GM12878 (cell line): ENCODE measurements at regions not wholly inside any gene's neighbourhood (a gene's known extent, or its start where the extent isn't known, plus 50 kb on each side); places are given as distances from the start of the nearest gene placed in this dataset.

Experiments
- CREB1 ChIP-seq: IDR thresholded peaks from 2 replicates; pipeline ENCODE4 v1.6.1; 2012; ENCODE audit warnings: low read depth, mild to moderate bottlenecking, inconsistent platforms
- KDM1A ChIP-seq: fragments of 200-600 bp; sonication (generic); IDR thresholded peaks from 2 replicates; pipeline ENCODE4 v1.6.1; 2016; ENCODE audit warnings: borderline replicate concordance
- LARP7 ChIP-seq: fragments of 450-650 bp; IDR thresholded peaks from 2 replicates; pipeline ENCODE4 v1.6.1; 2017; ENCODE audit warnings: mild to moderate bottlenecking
- MEF2B ChIP-seq: fragments of 450-650 bp; IDR thresholded peaks from 2 replicates; pipeline ENCODE4 v1.6.1; 2018; ENCODE audit warnings: mild to moderate bottlenecking, moderate library complexity; ENCODE audit not compliant: partially characterized antibody, poor library complexity, severe bottlenecking
- POLR2AphosphoS5 ChIP-seq: IDR thresholded peaks from 2 replicates; pipeline ENCODE4 v1.6.1; 2011; ENCODE audit warnings: mild to moderate bottlenecking, low read length, inconsistent platforms
- USF2 ChIP-seq: IDR thresholded peaks from 2 replicates; pipeline ENCODE4 v1.6.1; 2011; ENCODE audit warnings: low read depth, low read length, improper control_type of control experiment, borderline replicate concordance
- ZNF207 ChIP-seq: fragments of 450-650 bp; IDR thresholded peaks from 2 replicates; pipeline ENCODE4 v1.6.1; 2014; ENCODE audit warnings: antibody characterized with exemption, mild to moderate bottlenecking, borderline replicate concordance
- TF ChIP-seq, protein P1 (sequence below): fragments of 450-650 bp; IDR thresholded peaks from 2 replicates; pipeline ENCODE4 v1.6.1; 2017; ENCODE audit warnings: mild to moderate bottlenecking, moderate library complexity
- TF ChIP-seq, protein P2 (sequence below): fragments of 450-650 bp; IDR thresholded peaks from 2 replicates; pipeline ENCODE4 v1.6.1; 2018; ENCODE audit warnings: borderline replicate concordance, mild to moderate bottlenecking; ENCODE audit not compliant: partially characterized antibody

- TF ChIP-seq, protein P1, sequence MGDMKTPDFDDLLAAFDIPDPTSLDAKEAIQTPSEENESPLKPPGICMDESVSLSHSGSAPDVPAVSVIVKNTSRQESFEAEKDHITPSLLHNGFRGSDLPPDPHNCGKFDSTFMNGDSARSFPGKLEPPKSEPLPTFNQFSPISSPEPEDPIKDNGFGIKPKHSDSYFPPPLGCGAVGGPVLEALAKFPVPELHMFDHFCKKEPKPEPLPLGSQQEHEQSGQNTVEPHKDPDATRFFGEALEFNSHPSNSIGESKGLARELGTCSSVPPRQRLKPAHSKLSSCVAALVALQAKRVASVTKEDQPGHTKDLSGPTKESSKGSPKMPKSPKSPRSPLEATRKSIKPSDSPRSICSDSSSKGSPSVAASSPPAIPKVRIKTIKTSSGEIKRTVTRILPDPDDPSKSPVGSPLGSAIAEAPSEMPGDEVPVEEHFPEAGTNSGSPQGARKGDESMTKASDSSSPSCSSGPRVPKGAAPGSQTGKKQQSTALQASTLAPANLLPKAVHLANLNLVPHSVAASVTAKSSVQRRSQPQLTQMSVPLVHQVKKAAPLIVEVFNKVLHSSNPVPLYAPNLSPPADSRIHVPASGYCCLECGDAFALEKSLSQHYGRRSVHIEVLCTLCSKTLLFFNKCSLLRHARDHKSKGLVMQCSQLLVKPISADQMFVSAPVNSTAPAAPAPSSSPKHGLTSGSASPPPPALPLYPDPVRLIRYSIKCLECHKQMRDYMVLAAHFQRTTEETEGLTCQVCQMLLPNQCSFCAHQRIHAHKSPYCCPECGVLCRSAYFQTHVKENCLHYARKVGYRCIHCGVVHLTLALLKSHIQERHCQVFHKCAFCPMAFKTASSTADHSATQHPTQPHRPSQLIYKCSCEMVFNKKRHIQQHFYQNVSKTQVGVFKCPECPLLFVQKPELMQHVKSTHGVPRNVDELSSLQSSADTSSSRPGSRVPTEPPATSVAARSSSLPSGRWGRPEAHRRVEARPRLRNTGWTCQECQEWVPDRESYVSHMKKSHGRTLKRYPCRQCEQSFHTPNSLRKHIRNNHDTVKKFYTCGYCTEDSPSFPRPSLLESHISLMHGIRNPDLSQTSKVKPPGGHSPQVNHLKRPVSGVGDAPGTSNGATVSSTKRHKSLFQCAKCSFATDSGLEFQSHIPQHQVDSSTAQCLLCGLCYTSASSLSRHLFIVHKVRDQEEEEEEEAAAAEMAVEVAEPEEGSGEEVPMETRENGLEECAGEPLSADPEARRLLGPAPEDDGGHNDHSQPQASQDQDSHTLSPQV = no peak
- TF ChIP-seq KDM1A = no peak
- TF ChIP-seq, protein P2, sequence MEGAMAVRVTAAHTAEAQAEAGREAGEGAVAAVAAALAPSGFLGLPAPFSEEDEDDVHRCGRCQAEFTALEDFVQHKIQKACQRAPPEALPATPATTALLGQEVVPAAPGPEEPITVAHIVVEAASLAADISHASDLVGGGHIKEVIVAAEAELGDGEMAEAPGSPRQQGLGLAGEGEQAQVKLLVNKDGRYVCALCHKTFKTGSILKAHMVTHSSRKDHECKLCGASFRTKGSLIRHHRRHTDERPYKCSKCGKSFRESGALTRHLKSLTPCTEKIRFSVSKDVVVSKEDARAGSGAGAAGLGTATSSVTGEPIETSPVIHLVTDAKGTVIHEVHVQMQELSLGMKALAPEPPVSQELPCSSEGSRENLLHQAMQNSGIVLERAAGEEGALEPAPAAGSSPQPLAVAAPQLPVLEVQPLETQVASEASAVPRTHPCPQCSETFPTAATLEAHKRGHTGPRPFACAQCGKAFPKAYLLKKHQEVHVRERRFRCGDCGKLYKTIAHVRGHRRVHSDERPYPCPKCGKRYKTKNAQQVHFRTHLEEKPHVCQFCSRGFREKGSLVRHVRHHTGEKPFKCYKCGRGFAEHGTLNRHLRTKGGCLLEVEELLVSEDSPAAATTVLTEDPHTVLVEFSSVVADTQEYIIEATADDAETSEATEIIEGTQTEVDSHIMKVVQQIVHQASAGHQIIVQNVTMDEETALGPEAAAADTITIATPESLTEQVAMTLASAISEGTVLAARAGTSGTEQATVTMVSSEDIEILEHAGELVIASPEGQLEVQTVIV = no peak
- no peak for TF ChIP-seq ZNF207
- TF ChIP-seq POLR2AphosphoS5 = no peak
- no peak for TF ChIP-seq MEF2B
- no peak for TF ChIP-seq LARP7
- no peak for TF ChIP-seq USF2
- TF ChIP-seq CREB1 = no peak
Observed at GRCh38 chr11:104476898-104477297, 313.0 kb upstream of the PDGFD start (continued).
